VCaP (cell line): ENCODE measurements at regions not wholly inside any gene's neighbourhood (a gene's known extent, or its start where the extent isn't known, plus 50 kb on each side); places are given as distances from the start of the nearest gene placed in this dataset.

Experiments
- H3K27ac ChIP-seq: fragments of 450-650 bp; 2 replicates; pipeline ENCODE4 v1.5.1; 2017
- TF ChIP-seq, protein P1 (sequence below): fragments of 450-650 bp; conservative IDR thresholded peaks from 2 replicates; pipeline ENCODE4 v1.5.1; 2017; ENCODE audit warnings: mild to moderate bottlenecking, moderate library complexity

DNA sequence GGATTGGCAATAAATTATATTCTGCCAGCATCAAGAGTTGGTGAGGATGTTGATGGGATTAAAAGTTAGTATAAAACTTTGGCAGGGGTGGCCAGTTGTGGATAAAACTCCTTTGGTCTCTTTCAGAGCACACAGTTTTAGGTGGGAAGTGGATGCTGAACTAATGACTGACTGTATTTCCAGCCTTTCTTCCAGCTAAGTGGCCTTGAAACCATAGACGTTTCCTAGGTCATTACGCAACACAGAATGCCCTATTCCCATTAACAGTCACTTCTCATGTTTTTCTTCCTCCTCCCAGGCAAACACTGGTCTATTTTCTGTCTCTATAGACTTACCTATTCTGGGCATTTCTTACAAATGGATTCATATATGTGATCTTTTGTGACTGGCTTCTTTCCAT lies 467.4 kb downstream of the NEBL start:
- no peak overlapping the region for H3K27ac ChIP-seq
- TF ChIP-seq, protein P1, sequence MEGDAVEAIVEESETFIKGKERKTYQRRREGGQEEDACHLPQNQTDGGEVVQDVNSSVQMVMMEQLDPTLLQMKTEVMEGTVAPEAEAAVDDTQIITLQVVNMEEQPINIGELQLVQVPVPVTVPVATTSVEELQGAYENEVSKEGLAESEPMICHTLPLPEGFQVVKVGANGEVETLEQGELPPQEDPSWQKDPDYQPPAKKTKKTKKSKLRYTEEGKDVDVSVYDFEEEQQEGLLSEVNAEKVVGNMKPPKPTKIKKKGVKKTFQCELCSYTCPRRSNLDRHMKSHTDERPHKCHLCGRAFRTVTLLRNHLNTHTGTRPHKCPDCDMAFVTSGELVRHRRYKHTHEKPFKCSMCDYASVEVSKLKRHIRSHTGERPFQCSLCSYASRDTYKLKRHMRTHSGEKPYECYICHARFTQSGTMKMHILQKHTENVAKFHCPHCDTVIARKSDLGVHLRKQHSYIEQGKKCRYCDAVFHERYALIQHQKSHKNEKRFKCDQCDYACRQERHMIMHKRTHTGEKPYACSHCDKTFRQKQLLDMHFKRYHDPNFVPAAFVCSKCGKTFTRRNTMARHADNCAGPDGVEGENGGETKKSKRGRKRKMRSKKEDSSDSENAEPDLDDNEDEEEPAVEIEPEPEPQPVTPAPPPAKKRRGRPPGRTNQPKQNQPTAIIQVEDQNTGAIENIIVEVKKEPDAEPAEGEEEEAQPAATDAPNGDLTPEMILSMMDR = no peak

DNA sequence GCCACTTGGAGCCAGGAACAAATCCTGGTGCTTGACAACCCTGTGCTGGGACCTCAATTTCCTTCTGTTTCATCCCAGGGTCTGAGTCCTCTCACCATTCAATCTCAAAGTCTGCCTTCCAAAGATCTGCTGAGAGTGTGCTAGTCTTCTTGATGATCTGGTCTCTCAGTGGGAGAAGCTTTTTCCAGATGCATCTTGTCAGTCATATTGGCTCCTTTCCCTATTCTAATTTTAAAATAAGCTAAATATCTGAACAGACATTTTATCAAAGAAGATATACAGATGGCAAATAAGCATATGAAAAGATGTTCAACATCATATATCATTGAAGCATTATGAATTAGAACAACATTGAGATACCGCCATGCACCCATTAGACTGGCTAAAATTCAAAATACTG lies 469.3 kb downstream of the NEBL start:
- H3K27ac ChIP-seq = no peak overlapping the region
- TF ChIP-seq, protein P1 = no peak

DNA sequence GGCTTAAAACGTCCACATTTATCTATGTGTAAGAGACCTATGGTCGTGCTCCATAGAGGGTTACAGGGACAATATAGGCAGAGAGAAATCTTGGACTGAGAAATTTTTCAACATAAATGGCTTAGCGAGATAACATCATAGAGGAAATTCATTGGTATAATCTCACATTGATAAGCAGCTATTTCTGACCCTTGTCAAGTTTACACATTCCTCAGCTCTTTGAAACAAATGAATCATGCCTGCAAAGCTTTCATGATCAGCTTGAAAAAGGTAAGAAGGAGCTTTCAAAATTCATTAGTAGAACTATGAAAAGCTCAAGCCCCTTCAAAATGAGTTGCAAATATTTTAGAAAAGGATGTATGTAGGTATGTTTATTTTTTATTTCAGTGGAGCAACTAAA lies 478.8 kb downstream of the NEBL start:
- no peak overlapping the region for H3K27ac ChIP-seq
- TF ChIP-seq, protein P1 = no peak

DNA sequence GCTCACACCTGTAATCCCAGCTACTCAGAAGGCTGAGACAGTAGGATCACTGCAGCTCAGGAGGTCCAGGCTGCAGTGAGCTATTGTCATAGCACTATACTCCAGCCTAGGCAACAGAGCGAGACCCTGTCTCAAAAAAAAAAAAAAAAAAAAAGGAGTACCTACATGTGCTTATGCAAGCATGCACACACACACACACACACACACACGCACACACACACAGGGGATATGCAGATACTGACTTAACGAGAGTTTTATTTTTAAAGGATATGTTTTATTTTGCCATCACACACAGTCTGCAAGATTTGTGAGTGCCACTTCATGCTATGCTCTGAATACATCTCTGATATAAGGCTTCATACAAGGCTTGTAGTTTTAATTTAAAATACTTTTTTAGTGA lies 479.3 kb downstream of the NEBL start:
- H3K27ac ChIP-seq = no peak overlapping the region
- TF ChIP-seq, protein P1 = no peak

DNA sequence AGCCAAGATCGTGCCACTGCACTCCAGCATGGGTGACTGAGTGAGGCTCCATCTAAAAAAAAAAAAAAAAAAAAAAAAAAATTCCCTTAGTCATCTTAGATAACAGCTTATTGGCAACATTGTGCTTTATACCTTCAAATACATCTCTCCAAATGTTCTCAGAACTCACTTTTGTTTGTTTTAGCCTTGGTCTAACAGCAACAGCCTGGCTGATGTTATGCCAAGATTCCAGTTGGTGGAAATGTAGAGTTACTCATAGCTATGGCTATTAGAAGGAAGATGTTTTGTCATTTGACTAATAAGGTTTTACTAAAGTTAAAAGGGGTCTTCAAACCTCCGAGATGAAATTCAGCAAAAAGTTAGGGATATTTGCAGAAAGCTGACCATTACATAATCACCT lies 481.4 kb downstream of the NEBL start:
- TF ChIP-seq, protein P1 = no peak
- no peak overlapping the region for H3K27ac ChIP-seq

DNA sequence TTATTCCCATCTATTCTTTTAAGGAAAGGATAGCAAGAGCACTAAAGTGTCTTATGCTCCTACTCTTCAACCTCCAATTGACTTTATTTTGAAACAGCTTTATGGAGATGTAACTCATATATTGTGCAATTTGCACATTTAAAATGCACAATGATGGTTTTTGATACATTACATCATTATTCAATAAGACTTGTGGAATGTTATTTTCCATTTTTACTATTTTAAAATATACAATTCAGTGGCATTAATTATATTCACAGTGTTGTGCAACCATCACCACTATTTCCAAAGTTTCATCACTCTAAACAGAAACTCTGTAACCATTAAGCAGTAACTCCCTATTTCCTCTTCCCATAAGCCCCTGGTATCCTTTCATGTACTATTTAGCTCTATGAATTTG lies 489.8 kb downstream of the NEBL start:
- TF ChIP-seq, protein P1 = no peak
- no peak overlapping the region for H3K27ac ChIP-seq

DNA sequence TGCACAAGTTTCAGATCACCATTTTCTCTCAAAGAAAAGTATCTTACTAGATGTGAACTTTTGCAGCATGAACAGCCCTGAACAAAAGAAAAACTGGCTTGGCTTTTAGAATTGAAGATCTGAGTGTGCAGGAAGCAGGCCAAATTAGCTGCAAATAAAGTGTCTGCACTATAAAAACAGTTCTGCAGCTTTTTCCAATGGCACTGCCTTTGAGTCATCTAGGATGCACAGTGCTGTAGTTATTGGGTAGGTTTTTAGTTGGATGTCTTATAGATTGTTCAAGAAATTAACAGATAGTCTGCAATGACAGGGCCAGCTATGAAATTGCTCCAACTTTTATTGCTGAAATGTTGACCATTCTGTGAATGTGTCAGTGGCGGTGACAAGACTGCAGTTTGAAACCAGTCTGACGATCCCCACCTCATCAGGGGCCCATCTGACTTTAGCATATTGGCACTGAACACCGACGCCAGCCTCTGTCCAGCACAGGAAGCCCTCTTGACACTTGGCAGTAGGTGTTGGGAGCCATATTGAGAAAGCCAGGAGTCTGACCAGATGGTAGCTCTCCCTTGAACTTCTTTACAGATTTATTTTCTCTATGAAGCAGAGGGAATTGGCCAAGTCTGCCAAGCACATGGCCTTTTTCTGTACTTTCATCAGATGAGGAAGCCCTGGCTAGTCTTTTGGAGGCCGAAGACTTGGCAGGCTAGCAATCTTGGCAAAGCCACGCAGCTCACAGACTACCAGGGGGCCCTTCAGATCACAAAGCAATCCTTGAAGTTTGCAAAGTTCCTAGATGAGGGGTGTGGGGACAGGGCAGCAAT lies 490.6 kb downstream of the NEBL start:
- no peak overlapping the region for H3K27ac ChIP-seq

More for the DNA sequence above, 490.6 kb downstream of the NEBL start:
- TF ChIP-seq, protein P1 = no peak
